Thyroid gland (tissue), 4 donors: ENCODE measurements at regions not wholly inside any gene's neighbourhood (a gene's known extent, or its start where the extent isn't known, plus 50 kb on each side); places are given as distances from the start of the nearest gene placed in this dataset.
"Not testable (repeated sequence)": the region's sequence is repeated elsewhere in the genome, so short reads cannot be mapped to it uniquely, and the experiment has no call there.

ENCODE experiments used
- DNase-seq, 2 donors: peaks; one replicate each; pipeline ENCODE4 v3.0.0-alpha.2; 2019
- H3K27ac ChIP-seq, 3 donors: fragments of 200-600 bp; sonication (generic); 1 replicate in 2 of 3; 2 replicates in 1 of 3; pipeline ENCODE4 v1.5.1; 2016 to 2019; ENCODE audit warnings: mild to moderate bottlenecking in 1 of 3, moderate library complexity in 1 of 3
- H3K27me3 ChIP-seq: fragments of 200-600 bp; sonication (generic); one replicate; pipeline ENCODE4 v1.5.1; 2019
- H3K36me3 ChIP-seq, 2 donors: fragments of 200-600 bp; sonication (generic); one replicate each; pipeline ENCODE4 v1.5.1; 2016 to 2019
- H3K4me1 ChIP-seq, 2 donors: fragments of 200-600 bp; sonication (generic); one replicate each; pipeline ENCODE4 v1.5.1; 2017 to 2019
- H3K4me3 ChIP-seq, 3 donors: fragments of 200-600 bp; sonication (generic); replicated peaks in 1 of 3; 1 replicate in 2 of 3; 2 replicates in 1 of 3; pipeline ENCODE4 v1.5.1; 2016; ENCODE audit warnings: mild to moderate bottlenecking in 1 of 3
- H3K9me3 ChIP-seq: fragments of 200-600 bp; sonication (generic); one replicate; pipeline ENCODE4 v1.5.1; 2017
- POLR2A ChIP-seq, 2 donors: fragments of 450-650 bp; IDR thresholded peaks; one replicate each; pipeline ENCODE4 v1.6.1; 2017; ENCODE audit warnings: antibody characterized with exemption in 2 of 2, mild to moderate bottlenecking in 2 of 2, moderate library complexity in 1 of 2
- WGBS, 2 donors: methylation state at CpG; one replicate each; pipeline ENCODE4 v1.1.5; 2017; 5-methylcytosine and 5-hydroxymethylcytosine counted together
- intact Hi-C: fragments of 100-400 bp; cut with DNase I; formaldehyde crosslinking; loops from one replicate; pipeline ENCODE4 v1.15.1; 2023
- TF ChIP-seq, protein P1 (sequence below), 6 experiments: fragments of 200-600 bp in 3 of 6; fragments of 450-650 bp in 3 of 6; sonication (generic) in 3 of 6; IDR thresholded peaks; one replicate each; pipeline ENCODE4 v1.5.1; 2016 to 2019; ENCODE audit warnings: antibody characterized with exemption in 6 of 6, mild to moderate bottlenecking in 2 of 6, inconsistent platforms in 1 of 6, moderate library complexity in 1 of 6

DNA sequence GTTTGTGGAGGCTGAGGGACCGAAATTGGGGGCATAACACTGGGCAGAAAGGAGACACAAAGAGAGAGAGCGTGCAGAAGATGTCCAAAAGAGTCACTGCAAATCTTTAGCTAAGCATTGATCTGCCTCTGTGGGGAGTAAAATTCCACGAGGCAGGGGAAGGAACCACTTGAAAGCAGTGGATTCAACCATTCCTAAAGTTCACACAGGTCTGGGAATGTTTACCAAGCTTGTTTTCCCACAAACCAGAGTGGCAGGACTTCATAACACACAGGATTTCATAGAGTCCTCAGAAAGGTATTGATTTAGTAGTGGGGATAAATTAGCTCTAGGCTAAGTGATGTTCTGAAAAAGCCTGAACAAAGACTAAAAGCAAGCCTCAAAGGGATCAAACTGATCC is 66.1 kb upstream of the RPL38 start:
- no peak overlapping the region for H3K4me3 ChIP-seq
- H3K36me3 ChIP-seq: no peaks in the 10 kb centered on the region
- intact Hi-C loops: no loop called here
- no peaks in the 10 kb centered on the region for H3K9me3 ChIP-seq
- WGBS, 2 donors: 37 to 40% methylated on average over 3 of the region's 3 CpGs
- no peak for DNase-seq
- TF ChIP-seq POLR2A (IDR thresholded peaks at IDR 0.05): no peak
- TF ChIP-seq, protein P1, sequence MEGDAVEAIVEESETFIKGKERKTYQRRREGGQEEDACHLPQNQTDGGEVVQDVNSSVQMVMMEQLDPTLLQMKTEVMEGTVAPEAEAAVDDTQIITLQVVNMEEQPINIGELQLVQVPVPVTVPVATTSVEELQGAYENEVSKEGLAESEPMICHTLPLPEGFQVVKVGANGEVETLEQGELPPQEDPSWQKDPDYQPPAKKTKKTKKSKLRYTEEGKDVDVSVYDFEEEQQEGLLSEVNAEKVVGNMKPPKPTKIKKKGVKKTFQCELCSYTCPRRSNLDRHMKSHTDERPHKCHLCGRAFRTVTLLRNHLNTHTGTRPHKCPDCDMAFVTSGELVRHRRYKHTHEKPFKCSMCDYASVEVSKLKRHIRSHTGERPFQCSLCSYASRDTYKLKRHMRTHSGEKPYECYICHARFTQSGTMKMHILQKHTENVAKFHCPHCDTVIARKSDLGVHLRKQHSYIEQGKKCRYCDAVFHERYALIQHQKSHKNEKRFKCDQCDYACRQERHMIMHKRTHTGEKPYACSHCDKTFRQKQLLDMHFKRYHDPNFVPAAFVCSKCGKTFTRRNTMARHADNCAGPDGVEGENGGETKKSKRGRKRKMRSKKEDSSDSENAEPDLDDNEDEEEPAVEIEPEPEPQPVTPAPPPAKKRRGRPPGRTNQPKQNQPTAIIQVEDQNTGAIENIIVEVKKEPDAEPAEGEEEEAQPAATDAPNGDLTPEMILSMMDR (IDR thresholded peaks at IDR 0.05): no peak
- no peaks in the 10 kb centered on the region for H3K4me1 ChIP-seq
- H3K27ac ChIP-seq: no peak overlapping the region
- H3K27me3 ChIP-seq: no peaks in the 10 kb centered on the region

DNA sequence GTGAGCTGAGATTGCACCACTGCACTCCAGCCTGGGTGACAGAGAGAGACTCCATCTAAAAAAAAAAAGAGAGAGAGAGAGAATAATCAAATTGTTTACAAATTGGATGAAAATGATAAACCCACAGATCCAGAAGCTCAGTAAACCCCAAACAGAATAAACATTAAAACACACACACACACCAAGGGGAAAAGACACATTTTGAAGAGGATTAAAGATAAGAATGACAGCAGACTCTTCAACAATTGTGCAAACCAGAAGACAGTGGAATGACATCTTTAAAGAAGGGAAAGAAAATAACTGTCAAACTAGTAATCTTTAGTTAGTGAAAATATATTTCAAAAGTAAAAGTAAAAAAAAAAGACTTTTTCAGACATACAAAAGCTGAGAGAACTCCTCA is 64.4 kb upstream of the RPL38 start:
- intact Hi-C loops: no loop called here
- Histone ChIP-seq H3K27me3 (no peaks in the 10 kb centered on the region), H3K36me3 (no peaks in the 10 kb centered on the region), H3K4me3 (no peak overlapping the region), H3K9me3 (no peaks in the 10 kb centered on the region), H3K4me1 (no peaks in the 10 kb centered on the region), H3K27ac (no peak overlapping the region)
- no peak for TF ChIP-seq POLR2A (IDR thresholded peaks at IDR 0.05)
- TF ChIP-seq, protein P1 (IDR thresholded peaks at IDR 0.05): no peak
- DNase-seq: no peak

DNA sequence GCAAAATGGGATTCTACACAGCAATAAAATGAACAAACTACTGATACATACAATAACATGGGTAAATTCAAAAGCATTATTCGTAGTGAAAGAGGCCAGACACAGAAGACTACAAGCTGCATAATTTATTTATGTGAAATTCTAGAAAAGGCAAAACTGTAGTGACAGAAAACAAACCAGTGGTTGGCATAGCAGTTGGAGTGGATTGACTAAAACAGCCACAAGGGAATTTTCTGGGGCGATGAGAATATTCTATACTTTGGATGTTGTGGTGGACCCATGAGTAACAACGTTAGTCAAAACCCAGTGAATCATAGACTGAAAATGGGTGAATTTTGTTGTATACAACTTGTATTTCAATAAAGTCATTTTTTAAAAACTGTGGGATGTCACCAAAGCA is 63.2 kb upstream of the RPL38 start:
- no peak for DNase-seq
- WGBS, 2 donors: 84 to 92% methylated on average over 3 of the region's 3 CpGs
- intact Hi-C loops: no loop called here
- no peak for TF ChIP-seq POLR2A (IDR thresholded peaks at IDR 0.05)
- TF ChIP-seq, protein P1 (IDR thresholded peaks at IDR 0.05): no peak
- Histone ChIP-seq H3K4me1 (no peaks in the 10 kb centered on the region), H3K9me3 (no peaks in the 10 kb centered on the region), H3K4me3 (no peak overlapping the region), H3K27ac (no peak overlapping the region), H3K27me3 (no peaks in the 10 kb centered on the region), H3K36me3 (no peaks in the 10 kb centered on the region)

DNA sequence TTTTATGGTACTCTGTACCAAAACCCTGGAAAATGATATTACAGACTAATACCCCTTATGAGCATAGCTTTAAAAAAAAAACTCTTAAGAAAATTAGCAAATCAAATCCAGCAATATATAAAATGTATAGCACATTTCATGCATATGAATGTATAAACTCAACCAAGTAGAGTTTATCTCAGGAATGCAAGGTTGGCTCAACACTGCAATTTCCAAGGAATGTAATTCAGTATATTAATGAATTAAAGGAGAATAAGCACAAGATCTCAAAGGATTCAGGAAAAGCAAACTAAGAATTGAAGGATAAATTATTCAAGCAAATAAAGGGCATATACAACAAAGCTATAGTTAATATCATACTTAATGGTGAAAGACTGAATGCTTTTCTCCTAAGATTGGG is 61.9 kb upstream of the RPL38 start:
- no peak for DNase-seq
- TF ChIP-seq, protein P1 (IDR thresholded peaks at IDR 0.05): no peak
- TF ChIP-seq POLR2A (IDR thresholded peaks at IDR 0.05): no peak
- H3K27me3 ChIP-seq: no peaks in the 10 kb centered on the region
- no peaks in the 10 kb centered on the region for H3K36me3 ChIP-seq
- H3K9me3 ChIP-seq: no peaks in the 10 kb centered on the region
- H3K4me3 ChIP-seq: no peak overlapping the region
- no peaks in the 10 kb centered on the region for H3K4me1 ChIP-seq
- H3K27ac ChIP-seq: no peak overlapping the region
- intact Hi-C loops: no loop called here

DNA sequence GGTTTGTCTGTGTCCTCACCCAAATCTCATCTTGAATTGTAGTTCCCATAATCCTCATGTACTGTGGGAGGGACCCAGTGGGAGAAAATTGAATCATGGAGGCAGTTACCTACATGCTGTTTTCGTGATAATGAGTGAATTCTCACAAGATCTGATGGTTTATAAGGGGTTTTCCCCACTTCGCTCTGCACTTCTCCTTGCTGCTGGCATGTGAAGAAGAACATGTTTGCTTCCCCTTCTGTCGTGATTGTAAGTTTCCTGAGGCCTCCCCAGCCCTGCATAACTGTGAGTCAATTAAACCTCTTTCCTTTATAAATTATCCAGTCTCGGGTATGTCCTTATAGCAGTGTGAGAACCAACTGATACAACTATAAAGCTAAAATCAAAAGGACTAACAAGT is 60.2 kb upstream of the RPL38 start:
- H3K27me3 ChIP-seq, H3K9me3 ChIP-seq, DNase-seq, H3K27ac ChIP-seq, H3K4me3 ChIP-seq, intact Hi-C loops, H3K4me1 ChIP-seq, H3K36me3 ChIP-seq: not testable (repeated sequence)
- 81 to 84% methylated on average over 4 of the region's 4 CpGs for WGBS, 2 donors

DNA sequence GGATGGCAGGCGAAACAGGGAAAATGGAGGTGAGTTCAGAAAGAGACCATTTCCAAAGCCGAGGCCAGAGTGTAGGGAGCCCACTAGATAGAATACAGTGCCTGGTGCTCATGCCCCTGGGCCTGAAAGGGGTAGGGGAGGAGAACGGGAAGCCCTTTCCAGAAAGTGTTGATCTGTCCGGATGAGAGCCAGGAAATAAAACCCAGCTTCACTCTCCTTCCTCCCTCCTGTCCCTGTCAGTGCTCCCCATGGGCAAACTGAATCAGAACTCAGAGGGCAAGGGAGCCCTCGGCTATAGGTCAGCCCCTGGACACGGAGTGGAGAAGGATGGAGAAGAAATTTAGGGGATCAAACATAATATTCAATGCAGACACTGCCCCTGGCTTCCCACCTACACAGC is 57.7 kb upstream of the RPL38 start:
- H3K36me3 ChIP-seq: no peaks in the 10 kb centered on the region
- no peaks in the 10 kb centered on the region for H3K4me1 ChIP-seq
- no peak overlapping the region for H3K4me3 ChIP-seq
- no peak for DNase-seq
- H3K27ac ChIP-seq: no peak overlapping the region
- 61 to 68% methylated on average over 6 of the region's 6 CpGs for WGBS, 2 donors
- H3K9me3 ChIP-seq: no peaks in the 10 kb centered on the region
- intact Hi-C loops: no loop called here
- TF ChIP-seq, protein P1 (IDR thresholded peaks at IDR 0.05): no peak
- no peak for TF ChIP-seq POLR2A (IDR thresholded peaks at IDR 0.05)
- H3K27me3 ChIP-seq: no peaks in the 10 kb centered on the region
